A673 (cell line): ENCODE measurements at regions not wholly inside any gene's neighbourhood (a gene's known extent, or its start where the extent isn't known, plus 50 kb on each side); places are given as distances from the start of the nearest gene placed in this dataset.

ENCODE experiments used
- BruUV-seq: library from RNA; stranded (reverse); fragments of 400-500 nt; replicated peaks from 2 replicates; lab custom pipeline; 2021; lab: Mats Ljungman, UMichigan
- CTCF ChIA-PET: fragments of 300-600 bp; sonication (Branson Sonifier 250); formaldehyde crosslinking; loops from one replicate; lab custom pipeline; 2022; ENCODE audit warnings: antibody characterized with exemption; lab: Charles Lee
- POLR2A ChIA-PET: fragments of 300-600 bp; sonication (Branson Sonifier 250); formaldehyde crosslinking; loops from one replicate; lab custom pipeline; 2022; ENCODE audit warnings: antibody characterized with exemption; ENCODE audit not compliant: low non-redundant PET; lab: Charles Lee
- DNase-seq: peaks from one replicate; pipeline ENCODE4 v3.0.0-alpha.2; 2015; ENCODE audit warnings: low spot score
- H3K27ac ChIP-seq: fragments of 200-600 bp; sonication (generic); 2 replicates; pipeline ENCODE4 v1.5.1; 2016; ENCODE audit warnings: mixed run types, low read depth, mild to moderate bottlenecking, mixed read lengths, antibody characterized with exemption, low read length; ENCODE audit not compliant: poor library complexity, severe bottlenecking
- H3K27me3 ChIP-seq: fragments of 200-600 bp; sonication (generic); replicated peaks from 2 replicates; pipeline ENCODE4 v1.6.1; 2017; ENCODE audit warnings: mixed run types, low read depth, mild to moderate bottlenecking, mixed read lengths, antibody characterized with exemption, low read length; ENCODE audit not compliant: insufficient read depth, poor library complexity
- H3K36me3 ChIP-seq: fragments of 200-600 bp; sonication (generic); 2 replicates; pipeline ENCODE4 v1.6.1; 2016; ENCODE audit warnings: mixed run types, mild to moderate bottlenecking, mixed read lengths, antibody characterized with exemption, low read length; ENCODE audit not compliant: insufficient read depth, poor library complexity, severe bottlenecking
- H3K4me1 ChIP-seq: fragments of 200-600 bp; sonication (generic); 2 replicates; pipeline ENCODE4 v1.6.1; 2017; ENCODE audit warnings: mixed run types, mild to moderate bottlenecking, mixed read lengths, antibody characterized with exemption, low read length; ENCODE audit not compliant: insufficient read depth, poor library complexity, severe bottlenecking
- H3K4me3 ChIP-seq: fragments of 200-600 bp; sonication (generic); 2 replicates; pipeline ENCODE4 v1.5.1; 2016; ENCODE audit warnings: low read depth, mixed run types, mild to moderate bottlenecking, mixed read lengths, low read length; ENCODE audit not compliant: poor library complexity, severe bottlenecking
- H3K9me3 ChIP-seq: fragments of 200-600 bp; sonication (generic); 2 replicates; pipeline ENCODE4 v1.6.1; 2016; ENCODE audit warnings: mixed run types, low read depth, mild to moderate bottlenecking, mixed read lengths, antibody characterized with exemption, low read length; ENCODE audit not compliant: poor library complexity, severe bottlenecking
- CTCF ChIP-seq: fragments of 300-800, 200-600 bp; sonication (generic); conservative IDR thresholded peaks from 2 replicates; pipeline ENCODE4 v1.5.1; 2017; ENCODE audit warnings: low read depth, mild to moderate bottlenecking, antibody characterized with exemption, low read length, moderate library complexity, mixed read lengths
- EZH2 ChIP-seq: fragments of 200-600 bp; sonication (generic); IDR thresholded peaks from 2 replicates; pipeline ENCODE4 v1.6.1; 2017; ENCODE audit warnings: borderline replicate concordance, low read depth, mild to moderate bottlenecking, mixed read lengths, antibody characterized with exemption, low read length; ENCODE audit not compliant: poor library complexity, severe bottlenecking
- intact Hi-C: fragments of 100-400 bp; cut with micrococcal nuclease; formaldehyde crosslinking; loops from one replicate; pipeline ENCODE4 v1.10.0; 2022; ENCODE audit not compliant: unreplicated experiment

- no peaks in the 10 kb centered on the region for H3K27me3 ChIP-seq
- H3K4me3 ChIP-seq: no peak overlapping the region
- H3K27ac ChIP-seq: no peak overlapping the region
- no peaks in the 10 kb centered on the region for H3K4me1 ChIP-seq
- no TSS peak for BruUV-seq
- ChIA-PET CTCF (no interaction called here), POLR2A (interaction anchor here (0.6 kb wide), 1 partner anchor 1037 kb away, joined by 5 read pairs; no protein-coding TSS in a partner anchor)
- intact Hi-C loops: no loop called here
- H3K36me3 ChIP-seq: no peaks in the 10 kb centered on the region
- TF ChIP-seq CTCF (no peak), EZH2 (no peak)
- no peak for DNase-seq
- no peaks in the 10 kb centered on the region for H3K9me3 ChIP-seq
Measured at GRCh38 chr9:18333157-18333556, 140.8 kb upstream of the ADAMTSL1 start.

GRCh38 chr9:18335825-18336224 lies 138.1 kb upstream of the ADAMTSL1 start:
- no peak for TF ChIP-seq EZH2
- TF ChIP-seq CTCF: no peak
- Histone ChIP-seq H3K27ac (no peak overlapping the region), H3K4me1 (no peaks in the 10 kb centered on the region), H3K9me3 (no peaks in the 10 kb centered on the region), H3K4me3 (no peak overlapping the region), H3K27me3 (no peaks in the 10 kb centered on the region), H3K36me3 (no peaks in the 10 kb centered on the region)
- ChIA-PET CTCF (no interaction called here), POLR2A (no interaction called here)
- no peak for DNase-seq
- BruUV-seq: no TSS peak
- intact Hi-C loops: no loop called here

DNA sequence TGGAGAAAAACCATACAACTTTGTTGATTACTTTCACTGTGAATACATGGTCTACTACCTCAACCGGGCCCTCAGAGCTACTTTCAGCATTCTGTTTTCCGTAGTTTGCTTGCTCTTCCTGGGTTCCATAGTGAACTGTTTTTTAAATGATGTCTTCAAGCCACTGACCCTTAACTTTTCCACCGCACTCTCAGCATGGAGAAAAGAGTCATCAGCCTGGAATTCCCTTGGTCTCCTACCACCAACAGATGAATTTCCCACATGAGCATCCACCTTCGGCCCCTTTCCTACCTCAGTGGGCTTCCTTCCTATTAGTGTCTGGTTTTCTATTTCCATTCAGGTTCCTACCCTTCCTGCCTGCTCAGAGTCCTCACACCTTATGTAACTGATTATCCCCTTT lies 135.9 kb upstream of the ADAMTSL1 start:
- TF ChIP-seq CTCF: no peak
- TF ChIP-seq EZH2: no peak
- POLR2A ChIA-PET: no interaction called here
- H3K27ac ChIP-seq: no peak overlapping the region
- intact Hi-C loops: no loop called here
- BruUV-seq: no TSS peak
- H3K4me3 ChIP-seq: no peak overlapping the region
- no peaks in the 10 kb centered on the region for H3K27me3 ChIP-seq
- no peaks in the 10 kb centered on the region for H3K9me3 ChIP-seq
- CTCF ChIA-PET: no interaction called here
- no peaks in the 10 kb centered on the region for H3K4me1 ChIP-seq
- H3K36me3 ChIP-seq: no peaks in the 10 kb centered on the region
- DNase-seq: no peak
